GM21737 (cell line): ENCODE measurements at regions not wholly inside any gene's neighbourhood (a gene's known extent, or its start where the extent isn't known, plus 50 kb on each side); places are given as distances from the start of the nearest gene placed in this dataset.

ENCODE experiments used
- ATAC-seq: cut with Tn5 transposase; IDR thresholded peaks from one replicate; pipeline ENCODE4 v1.9.1; 2021; ENCODE audit warnings: mild to moderate bottlenecking, moderate library complexity; ENCODE audit not compliant: unreplicated experiment

DNA sequence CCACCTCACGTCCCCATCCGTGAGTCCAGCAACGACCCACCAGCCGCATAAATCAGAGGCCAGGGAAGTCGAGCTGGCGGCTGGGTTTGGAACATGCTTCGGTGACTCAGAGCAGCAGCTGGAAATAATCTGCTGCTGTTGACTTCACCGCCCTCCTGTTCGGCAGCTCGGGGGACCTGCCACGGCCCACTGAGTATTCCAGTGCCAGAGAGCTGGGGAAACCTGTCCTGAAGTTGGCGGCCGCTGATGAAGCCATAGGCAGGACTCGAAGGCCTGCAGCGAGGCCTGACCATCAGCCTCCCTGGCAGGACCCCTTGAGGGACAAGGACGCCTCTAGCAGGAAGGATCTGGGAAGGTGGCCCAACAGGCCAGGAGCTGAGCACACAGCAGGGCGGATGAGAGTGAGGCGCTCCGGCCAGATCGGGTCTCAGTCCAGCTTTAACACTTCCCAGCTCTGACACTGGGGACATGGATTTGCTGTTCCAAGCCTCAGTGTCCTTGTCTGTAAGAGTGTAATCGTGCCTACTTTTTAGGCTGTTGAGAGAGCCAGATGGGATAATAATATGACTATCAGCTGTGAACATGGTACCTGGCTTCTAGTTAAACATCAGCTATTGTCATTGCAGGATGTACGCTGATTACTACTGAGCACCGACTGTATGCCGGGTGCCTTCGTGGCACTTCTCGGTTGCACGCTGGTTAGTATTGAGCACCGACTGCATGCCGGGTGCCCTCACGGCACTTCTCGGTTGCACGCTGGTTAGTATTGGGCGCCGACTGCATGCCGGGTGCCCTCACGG lies 50.4 kb upstream of the CIBAR2 start:
- ATAC-seq, result no peak

DNA sequence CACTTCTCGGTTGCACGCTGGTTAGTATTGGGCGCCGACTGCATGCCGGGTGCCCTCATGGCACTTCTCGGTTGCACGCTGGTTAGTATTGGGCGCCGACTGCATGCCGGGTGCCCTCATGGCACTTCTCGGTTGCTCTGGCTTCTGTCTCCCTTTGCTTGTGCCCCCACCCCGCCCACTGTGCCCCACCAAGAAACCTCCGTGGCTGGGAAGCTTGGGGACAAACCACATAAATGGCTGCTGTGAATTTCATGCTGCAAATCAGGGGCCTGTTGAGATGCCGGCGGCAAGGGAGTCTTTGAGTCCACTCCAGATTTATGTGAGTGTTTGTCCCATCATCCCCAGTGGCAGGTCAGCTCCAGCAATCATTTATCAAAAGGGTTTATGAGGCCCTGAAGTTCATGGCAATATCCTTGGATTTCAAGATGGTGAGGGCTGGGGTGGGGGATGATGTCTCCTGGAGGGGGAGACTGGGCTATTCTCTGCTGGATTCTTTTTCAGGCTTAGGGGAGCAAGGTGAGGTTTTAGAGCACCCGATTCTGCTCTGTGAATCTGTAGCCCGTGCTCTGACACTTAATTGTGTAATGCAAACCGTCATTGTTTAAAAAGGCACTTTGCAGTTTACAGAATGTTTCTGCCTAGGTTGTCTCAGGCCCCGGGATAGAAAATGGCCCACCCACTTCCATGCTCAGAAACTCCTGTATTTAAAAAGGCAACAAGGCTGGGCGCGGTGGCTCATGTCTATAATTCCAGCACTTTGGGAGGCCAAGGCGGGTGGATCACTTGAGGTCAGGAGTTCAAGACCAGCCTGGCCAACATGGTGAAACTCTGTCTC lies 51.2 kb upstream of the CIBAR2 start:
- ATAC-seq, result no peak

DNA sequence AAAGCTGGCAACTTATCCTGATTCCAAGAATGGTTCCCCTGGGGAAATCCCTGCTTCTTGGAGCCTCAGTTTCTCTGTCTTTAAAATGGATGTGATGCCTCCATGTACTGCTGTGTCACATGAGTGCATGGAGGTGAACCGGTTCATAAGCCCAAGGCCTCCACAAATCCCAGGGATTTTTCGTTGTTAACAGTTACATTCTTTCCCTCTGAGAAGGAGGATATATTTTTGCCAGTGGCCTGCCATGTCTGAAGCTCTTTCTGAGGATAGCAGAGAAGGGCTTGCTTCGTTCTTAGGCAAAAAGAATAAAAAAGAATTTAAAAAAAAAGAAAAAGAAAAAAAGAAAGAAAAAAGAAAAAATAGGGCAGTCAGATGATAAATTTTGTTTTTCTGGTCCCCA lies 52.2 kb upstream of the CIBAR2 start:
- ATAC-seq, result no peak

DNA sequence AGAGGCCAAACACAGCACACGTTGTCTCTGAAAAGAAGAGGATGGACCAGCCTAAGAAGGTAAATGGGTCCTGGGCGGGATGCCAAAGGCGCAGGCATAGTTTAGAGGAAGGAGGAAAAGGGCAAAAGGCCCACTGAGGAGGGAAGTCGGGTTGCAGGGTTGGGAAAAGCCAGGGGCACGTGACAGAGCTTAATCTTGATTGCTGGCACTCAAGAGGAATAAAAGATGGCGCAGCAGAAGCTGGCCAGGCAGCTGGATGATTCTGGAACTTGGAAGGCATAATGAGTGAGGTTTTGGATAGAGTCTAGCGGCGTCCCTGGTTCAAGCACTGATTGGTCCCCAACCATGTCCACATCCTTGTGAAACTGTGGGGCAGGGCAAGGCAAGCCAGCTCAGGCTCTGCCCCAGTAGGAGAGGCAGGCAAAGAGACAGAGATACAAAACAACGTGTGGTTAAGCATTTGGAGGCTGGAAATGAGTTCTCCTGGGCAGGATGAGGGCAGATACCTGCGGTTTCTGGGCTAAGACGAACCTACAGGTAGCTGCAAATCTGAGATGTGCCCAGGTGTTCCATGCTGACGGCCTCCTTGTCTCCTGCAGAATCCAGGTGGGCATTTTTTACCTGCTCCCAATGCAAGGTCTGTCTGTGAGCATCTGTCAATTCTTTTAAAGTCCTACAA lies 52.7 kb upstream of the CIBAR2 start:
- no peak for ATAC-seq

DNA sequence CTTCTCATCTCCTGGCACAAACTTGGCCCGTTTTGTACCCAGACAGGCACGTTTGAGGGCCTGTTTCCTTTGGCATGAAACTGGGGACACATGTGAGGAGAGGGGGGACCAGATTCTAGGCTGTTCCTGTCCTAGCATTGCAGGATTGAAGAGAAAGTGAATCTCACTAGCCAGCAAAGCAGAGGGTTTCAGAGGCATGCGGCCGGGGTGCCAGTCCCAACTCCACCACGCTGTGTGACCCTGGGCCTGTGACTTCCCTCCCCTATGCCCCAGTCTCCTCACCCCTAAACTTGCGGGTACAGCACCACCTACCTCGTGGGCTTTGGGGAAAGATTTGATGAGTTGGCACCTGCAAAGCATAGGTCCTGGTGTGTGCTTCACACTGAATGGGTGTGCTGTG lies 53.5 kb upstream of the CIBAR2 start:
- ATAC-seq, result no peak

DNA sequence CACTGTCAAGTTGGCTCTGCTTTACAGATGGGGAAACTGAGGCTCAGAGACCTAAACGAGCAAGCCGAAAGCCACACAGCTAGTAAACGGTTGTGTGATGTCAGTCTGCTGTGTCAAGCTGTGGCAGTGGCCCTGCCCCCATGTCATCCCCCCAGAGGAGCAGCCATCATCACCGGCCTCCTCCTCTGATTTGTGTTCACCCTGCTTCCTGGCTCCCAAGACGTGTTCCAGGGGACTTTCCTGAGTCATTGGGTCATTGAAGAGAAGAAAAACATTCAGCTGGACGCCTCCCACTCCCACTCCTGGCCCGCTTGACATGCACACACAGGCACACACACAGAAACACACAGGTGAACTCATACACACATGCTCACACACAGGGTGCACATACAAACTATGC lies 54.0 kb upstream of the CIBAR2 start:
- ATAC-seq, result no peak

DNA sequence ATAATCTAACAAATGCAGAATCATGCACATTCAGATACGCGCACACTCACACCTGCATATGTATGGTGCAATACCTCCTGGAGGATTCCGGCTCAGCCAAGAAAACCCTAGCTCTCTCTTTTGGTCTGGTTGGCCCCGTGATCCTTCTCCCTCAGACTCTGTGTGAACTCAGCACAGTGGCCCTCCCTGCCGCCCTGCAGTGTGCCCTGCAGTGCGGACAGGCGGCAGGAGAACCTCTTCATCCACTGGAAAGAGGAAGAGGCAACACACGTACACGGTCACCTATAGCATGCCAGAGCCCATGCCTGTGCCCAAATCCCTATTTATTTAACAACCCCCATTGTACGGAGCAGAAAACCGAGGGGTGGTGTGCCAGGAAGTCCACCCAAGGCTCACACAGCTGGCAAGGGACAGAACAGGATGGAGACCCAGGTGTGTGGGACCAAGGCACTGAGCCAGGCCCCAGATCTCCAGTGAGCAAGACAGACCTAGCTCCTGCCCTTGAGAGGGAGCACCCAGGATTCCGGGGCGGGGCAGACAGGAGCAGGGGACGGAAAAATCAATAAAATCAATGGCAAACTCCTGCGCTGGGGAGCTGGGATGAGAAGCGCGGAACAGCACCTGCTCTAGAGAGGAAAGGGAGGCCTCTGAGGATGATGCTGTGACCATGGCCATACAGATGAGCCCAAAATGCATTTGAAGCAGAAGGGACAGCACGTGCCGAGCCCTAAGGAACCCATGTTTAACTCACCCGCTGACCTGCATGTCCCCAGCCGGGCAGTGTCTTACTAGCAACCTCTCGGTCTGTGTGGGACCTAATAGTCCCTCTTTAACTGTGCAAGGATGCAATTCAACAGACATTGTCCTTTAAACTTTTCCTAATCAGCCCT lies 54.7 kb upstream of the CIBAR2 start:
- no peak for ATAC-seq

DNA sequence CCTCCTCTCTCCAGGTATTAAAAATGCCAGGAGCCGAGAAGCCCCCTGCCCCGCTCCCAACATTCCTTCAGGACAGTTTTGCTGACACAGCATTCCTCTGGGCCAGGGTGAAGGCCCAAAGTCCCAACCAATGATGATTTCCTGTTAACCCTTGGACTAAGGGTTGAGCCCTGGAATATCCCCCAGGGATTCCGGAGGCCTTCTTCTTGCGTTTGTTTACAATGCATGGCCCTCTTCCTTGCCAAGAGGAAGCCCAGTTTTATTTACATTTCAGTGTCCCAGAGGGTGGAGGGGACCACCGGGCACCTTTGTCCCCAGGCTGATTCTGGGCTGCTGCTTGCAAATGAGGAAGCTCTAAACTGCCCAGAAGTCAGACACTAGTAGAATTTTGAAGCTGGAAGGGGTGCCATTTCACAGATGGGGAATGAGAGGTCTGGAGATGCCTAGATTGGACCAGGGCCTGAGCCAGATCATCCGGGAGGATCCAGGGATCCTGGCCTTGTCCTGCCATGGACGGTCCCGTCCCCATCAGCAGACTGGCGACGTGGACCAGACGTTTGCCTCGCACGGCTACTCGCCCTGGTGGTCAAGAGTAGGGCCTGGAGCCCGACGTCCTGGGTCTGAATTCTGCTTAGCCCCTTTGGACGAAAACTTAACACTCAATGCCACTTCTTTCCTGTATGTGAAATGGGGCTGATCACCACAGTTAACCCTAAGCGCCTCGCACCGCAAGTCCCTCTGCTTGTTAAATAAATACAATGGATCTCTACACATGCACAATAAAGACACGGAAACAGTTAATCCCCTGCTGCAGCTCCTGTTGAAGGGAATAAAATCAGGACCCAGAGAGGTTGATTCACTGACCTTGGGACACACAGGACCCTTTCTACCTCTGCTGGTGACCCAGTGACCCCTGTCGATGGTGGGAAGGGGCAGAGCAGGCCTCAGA lies 55.6 kb upstream of the CIBAR2 start:
- ATAC-seq, result no peak

DNA sequence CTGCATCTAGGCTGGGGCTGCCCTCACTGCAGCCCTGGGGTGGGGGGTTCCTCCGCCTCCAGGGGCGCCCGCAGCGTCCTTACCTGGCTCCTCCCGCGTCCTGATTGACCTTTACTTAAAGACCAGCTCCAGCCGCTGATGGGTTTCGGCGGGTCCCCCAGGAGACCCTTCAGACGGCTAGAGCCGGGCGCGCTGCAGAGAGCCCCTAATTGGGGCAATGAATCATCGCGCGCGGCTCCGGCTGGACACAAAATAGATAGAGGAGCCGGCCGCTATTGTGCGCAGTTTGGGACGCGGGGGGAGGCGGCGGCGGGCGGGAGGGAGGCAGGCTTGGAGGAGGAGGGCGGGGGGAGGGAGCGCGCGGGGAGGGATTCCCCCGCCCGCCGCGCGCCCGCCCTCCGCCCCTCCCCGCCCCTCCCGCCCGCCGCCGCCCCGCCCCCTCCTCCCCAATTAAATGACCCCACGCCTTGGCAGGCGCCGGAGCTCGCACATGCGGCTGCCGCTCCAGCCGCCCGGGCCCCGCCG lies 56.5 kb upstream of the CIBAR2 start:
- no peak for ATAC-seq

DNA sequence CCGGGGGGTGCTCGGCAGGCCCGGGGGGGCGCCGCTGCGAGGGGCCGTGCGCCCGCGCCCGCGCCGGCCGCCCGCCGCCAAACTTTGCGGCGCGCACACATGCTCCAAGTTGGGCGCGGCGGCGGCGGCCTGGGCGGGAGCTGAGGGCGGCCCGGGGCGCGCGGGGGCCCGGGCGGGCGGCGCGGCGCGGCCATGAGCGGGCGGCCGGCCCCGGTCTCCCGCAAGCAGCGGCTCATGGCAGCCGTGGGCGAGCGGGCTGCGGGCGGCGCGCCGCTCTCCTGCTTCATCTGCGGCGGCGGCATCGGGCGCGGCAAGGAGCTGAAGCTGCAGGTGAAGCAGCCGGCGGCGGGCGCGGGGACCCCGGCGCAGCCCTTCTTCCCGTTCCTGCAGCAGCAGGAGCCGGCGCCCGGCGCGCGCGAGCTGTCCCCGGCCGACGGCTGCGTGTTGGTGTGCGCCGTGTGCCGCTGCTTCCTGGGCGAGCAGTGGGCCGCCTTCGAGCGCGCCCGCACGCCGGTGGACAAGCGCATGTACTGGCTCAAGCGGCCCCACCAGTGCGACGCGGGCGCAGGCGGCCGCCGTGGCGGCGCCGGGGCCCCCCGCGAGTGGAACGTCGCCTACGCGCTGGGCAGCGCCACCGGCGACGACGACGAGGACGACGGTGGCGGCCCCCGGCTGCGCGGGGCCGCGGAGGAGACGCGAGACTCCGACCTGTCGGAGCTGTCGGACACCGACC lies 57.2 kb upstream of the CIBAR2 start:
- no peak for ATAC-seq

DNA sequence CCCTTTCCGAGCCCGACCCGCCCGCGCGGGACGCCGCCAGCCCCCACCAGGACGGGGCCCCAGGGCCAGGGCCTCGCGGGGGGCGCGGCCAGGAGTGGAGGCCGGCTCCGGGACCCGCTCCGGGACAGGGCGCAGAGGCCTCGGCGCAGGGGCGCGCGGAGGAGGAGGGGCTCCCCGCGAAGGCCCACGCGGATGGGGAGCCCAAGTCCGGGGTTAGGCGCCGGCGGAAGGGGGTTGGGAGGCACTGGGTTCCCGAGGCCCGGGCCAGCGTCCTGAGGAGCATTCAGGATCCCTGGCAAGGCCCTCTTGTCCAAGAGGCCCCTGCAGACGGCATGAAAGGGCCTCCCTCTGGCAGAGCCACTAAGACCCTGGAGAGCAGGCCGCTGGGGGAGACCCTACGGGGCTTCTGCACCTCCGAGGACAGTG lies 57.8 kb upstream of the CIBAR2 start:
- no peak for ATAC-seq

DNA sequence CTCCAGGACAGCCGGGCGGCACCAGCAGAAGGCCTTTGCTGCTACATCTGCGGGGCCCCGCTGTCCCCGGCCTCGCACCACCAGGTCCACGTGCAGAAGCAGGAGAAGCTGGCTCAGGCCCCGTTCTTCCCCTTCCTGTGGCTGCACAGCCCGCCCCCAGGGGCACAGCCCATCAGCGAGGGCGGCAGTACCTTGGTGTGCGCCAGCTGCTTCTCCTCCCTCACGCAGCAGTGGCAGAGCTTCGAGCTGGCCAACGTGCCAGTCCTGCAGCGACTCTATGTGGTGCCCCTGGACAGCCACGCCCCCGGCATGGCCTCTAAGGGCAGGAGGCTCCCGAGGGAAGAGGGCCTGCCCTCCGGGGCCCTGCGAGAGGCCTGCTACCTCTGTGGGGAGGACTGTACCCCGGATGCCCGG lies 58.3 kb upstream of the CIBAR2 start:
- no peak for ATAC-seq

DNA sequence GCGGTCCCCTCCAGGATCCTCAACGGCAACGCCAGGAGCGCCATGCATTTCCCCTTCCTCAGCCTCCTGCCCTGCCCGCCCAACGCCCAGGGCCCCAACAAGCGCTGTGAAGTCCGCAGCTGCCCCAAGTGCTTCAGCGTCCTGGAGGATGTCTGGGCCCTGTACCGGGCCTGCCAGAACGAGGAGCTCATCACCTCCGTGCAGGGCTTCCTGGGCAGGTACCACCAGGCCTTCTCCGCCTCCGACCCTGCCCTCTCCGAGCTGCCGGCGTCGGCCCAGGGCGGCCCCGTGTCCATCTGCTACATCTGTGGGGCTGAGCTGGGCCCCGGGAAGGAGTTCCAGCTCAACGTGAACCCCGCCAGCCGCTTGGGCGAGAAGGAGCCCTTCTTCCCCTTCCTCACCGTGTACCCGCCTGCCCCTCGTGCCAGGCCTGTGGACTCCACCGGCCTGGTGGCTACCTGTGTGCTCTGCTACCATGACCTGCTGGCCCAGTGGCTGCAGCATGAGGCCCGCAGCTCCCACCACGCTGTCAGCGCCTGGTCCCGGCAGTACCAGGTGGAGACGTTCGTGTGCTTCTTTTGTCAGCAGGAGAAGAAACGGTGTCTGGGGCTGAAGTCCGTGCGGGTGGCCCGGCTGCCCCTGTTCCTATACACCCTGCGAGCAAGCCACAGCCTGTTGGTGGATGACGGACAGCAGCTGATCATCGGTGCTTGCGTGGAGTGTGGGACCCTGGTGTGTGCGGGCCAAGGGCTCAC lies 58.9 kb upstream of the CIBAR2 start:
- ATAC-seq, result no peak

DNA sequence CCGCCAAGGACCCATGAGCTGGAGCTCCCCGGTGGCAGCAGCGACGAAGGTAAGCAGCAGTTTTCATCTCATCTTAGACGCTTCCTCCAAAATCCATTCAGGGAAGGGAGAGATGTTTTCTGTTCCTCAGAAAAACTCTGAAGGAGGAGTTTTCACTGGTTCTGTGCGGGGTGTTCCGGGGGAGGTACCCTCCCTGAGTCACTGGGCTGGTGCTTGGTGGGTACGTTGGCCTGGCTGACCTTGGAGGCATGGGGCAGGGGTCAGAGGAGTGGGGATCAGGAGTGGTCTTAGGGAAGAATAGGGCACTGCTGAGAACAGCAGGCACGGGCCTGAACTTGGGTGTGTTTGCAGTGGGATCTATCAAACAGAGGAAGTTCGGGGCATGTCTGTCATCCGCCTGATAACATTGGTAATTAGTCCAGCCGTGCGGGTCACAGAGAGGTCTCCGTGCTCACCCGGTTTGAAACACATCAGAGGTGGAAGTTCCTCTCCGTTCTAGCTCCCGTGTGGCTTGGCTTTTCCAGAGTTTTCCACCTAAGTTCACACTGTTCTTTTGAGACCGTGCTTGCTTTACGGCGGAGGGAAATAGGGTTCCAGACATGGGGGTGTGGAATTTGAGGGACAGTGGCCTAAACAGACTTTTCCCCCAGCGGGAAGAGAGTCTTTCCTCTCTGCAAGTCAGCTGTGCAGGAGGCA lies 59.6 kb upstream of the CIBAR2 start:
- no peak for ATAC-seq

DNA sequence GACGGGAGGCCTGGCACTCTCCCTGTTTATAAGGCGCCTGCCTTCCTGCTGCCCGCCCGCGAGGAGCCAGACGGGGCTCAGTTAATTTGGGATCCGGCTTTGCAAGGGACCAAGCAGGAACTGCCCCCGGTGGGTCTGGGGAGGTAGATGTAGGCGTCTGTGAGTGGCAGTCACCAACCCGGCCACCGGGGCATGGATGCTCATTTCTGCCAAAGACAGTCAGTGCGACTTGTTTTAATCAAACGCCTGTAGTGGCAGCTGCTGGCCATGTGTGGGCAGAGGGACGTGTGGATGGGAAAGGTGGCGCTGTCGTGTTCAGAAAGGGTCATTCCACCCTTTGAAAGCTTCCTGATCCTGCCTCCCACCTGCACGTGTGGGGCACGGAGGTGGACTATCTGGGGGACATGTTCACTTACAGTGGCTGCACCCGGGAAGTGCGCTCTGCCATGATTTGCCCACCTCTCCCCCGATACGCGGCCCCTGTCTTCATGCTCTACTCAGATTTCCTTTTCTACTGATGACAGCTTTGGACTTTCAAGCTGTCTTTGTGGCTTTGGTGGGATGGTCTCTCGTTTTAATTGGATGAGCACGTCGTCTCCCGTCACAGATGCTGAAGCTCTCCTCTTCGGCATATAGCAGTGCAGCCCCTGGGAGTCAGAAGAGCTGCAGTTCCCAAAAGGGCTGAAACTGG lies 60.3 kb upstream of the CIBAR2 start:
- ATAC-seq, result no peak

DNA sequence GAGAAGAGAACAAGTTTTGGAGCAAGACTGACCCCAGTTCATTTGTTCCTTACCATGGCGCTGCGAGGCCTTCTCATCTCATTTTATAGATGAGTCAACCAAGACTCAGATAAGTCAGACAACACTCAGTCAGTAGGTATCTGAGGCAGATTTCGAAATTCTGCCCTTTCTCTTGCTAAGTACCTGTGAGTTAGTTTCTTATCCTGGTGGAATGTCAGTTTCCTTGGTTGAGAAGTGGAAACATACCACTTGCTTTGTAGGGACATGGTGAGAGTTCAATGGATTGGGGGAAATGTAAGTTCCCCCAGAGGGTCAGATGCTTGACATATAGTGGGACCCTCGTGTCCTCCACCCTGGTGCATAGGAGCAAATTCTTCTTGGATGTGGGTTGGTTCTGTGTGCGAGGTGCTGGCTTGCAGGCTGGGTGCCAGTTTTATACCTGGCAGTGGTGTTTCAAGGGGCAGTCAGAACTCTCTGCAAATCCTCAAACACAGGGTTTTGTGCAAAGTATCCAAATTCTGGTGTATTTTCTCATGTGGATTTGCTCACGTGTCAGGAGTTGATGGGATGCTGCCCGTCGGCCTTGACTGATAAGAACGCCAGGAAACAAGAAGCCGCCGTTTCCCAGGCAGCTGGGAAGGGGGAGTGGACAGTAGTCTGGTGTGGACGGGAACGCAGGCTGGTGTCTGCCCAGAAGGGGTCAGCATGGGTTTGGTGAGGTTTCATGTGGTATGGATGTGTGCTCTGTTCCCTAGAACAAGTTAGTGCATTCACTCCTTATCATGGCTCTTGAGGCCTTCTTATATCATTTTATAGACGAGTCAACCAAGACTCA lies 61.1 kb upstream of the CIBAR2 start:
- no peak for ATAC-seq
